ENCODE measurements at regions not wholly inside any gene's neighbourhood (a gene's known extent, or its start where the extent isn't known, plus 50 kb on each side); places are given as distances from the start of the nearest gene placed in this dataset.

DNA sequence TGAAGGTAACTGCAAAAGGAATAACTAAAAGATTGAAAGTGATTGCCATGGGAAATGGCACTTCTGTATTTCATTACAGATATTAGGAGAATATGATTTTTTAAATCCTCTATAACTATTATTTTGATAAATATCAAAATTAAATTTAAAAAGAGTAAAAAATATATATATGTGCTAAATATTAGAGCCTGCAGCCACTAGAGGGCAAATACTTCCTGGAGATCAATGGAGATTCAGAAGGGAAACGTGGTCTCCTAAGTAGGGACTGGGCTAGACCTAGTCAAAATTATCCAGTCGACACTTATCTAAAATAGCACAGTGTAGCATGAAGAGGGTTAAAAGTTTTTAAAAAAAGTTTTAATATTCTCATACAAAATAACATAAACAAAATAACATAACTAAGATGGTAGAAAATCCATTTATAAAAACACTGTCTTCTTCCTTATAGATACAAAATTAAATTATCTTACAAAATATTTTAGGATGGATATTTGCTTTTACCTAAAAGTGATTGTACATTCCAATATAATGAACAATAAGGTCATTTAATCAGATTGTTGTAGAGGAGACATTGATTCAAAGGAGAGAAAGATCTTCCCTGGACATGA lies 434.3 kb downstream of the MDFIC start:
- no TSS peak for BruUV-seq (replicated peaks)
- ChIA-PET POLR2A (no interaction called here), CTCF (ENCODE audit: low intra/inter-chr PET ratio) (interaction anchor here (0.6 kb wide), 1 partner anchor 1077 kb away, joined by 3 read pairs; no protein-coding TSS in a partner anchor)
- Histone ChIP-seq H3K36me3 (ENCODE audit: control insufficient read depth, insufficient read depth, low read length) (no peaks in the 10 kb centered on the region), H4K20me1 (replicated peaks; ENCODE audit: control insufficient read depth, insufficient read depth, low read length) (no peaks in the 10 kb centered on the region), H3K27me3 (ENCODE audit: control insufficient read depth in 2 of 2, insufficient read depth in 2 of 2, low read length in 2 of 2) (no peaks in the 10 kb centered on the region), H3K4me2 (ENCODE audit: insufficient read depth, low read length) (no peak overlapping the region), H2AFZ (ENCODE audit: low read depth, low read length) (no peak overlapping the region), H3K79me2 (ENCODE audit: control insufficient read depth, insufficient read depth, low read length) (no peaks in the 10 kb centered on the region), H3K4me3 (no peak overlapping the region), H3K27ac (ENCODE audit: extremely low read depth, low read depth, low read length) (no peak overlapping the region), H3K4me1 (replicated peaks in 1 of 2; ENCODE audit: control insufficient read depth in 2 of 2, insufficient read depth in 2 of 2, low read length in 2 of 2) (no peaks in the 10 kb centered on the region), H3K9ac (ENCODE audit: insufficient read depth in 1 of 2, low read depth in 2 of 2, low read length in 2 of 2) (no peak overlapping the region), H3K9me3 (replicated peaks; ENCODE audit: control insufficient read depth, insufficient read depth, low read depth, low read length) (0 out of 2 replicates have a peak, but pooled peaks cover 4% of the 10 kb centered on the region), H3K9me1 (ENCODE audit: control insufficient read depth, insufficient read depth, low read length) (no peaks in the 10 kb centered on the region)
- 4% methylated on average over 2 of the region's 2 CpGs for WGBS (ENCODE audit: insufficient coverage, low coverage, missing lambda C conversion rate)
- in situ Hi-C loops (cut with MboI): no loop called here
- TF ChIP-seq ZNF134 (CRISPR knock-in tag; conservative IDR thresholded peaks at IDR 0.05) (no peak), ILK (tag; IDR thresholded peaks at IDR 0.05; ENCODE audit: borderline replicate concordance, low read depth) (no peak), CTCF (IDR thresholded peaks at IDR 0.05 in 2 of 3, conservative IDR thresholded peaks at IDR 0.05 in 1 of 3; ENCODE audit: insufficient read depth in 2 of 3, low read depth in 1 of 3, low read length in 3 of 3) (peak in 1 of 3 experiments; percentile 26; a peak in 1 of 6 replicates), HDAC1 (IDR thresholded peaks at IDR 0.05) (no peak), HMGXB4 (CRISPR knock-in tag; IDR thresholded peaks at IDR 0.05) (no peak)
- DNase-seq (ENCODE audit: extremely low read depth in 1 of 4, low spot score in 3 of 4): peak in 1 of 4 experiments; percentile 3
- ATAC-seq: no peak
- intact Hi-C loops (cut with micrococcal nuclease): no loop called here
- FAIRE-seq: no peak
